NAMALWA (cell line): ENCODE measurements at regions not wholly inside any gene's neighbourhood (a gene's known extent, or its start where the extent isn't known, plus 50 kb on each side); places are given as distances from the start of the nearest gene placed in this dataset.
"Not testable (repeated sequence)": the region's sequence is repeated elsewhere in the genome, so short reads cannot be mapped to it uniquely, and the experiment has no call there.

Experiments used
- DNase-seq: peaks from one replicate; pipeline ENCODE4 v3.0.0-alpha.2; 2015; ENCODE audit warnings: low spot score

DNA sequence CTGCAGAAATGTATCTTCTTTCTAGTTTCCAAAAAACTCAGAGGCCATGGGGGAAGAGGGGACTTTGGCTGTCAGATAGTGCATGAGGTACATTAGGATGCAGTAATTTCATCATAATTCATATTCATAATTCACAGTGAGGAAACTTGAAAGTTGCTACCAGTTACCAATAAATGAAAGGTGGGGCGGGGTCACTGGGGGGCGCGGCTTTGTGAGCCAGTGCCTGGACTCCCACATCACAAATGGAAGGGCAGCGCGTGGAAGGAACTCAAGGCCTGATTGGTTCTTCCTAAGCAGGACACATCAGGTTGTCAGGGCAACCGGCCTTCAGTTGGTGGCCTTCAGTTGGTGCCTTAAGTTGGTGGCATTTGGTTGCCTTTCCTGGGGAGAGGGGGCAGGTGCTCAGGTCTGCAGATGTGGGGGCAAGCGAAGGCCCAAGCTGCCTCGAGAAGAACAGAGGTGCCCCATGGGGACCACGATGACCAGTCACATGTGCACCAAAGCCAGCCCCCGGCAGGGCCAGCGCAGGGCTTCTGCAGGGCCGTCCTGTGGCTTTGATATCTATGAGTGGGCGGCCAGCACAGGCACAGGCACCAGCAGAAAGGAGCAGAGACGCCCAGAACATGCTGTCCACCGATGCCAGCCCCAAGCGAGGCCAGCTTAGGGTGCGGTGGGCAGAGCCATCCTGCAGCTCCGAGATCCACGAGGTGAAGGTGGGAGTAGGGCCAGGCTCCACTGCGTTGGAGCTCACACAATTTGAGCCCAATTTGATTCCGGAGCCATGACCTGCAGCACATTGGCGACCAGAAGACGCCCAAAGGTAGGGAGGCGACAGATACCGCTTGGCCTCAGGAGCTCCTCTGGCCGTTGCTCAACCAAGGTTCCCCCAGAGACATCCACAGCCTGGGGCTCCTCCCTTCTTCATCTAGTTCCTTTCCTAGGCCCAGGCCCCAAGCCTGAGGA, 3248.2 kb upstream of the OR11H1 start:
- DNase-seq, result not testable (repeated sequence)

DNA sequence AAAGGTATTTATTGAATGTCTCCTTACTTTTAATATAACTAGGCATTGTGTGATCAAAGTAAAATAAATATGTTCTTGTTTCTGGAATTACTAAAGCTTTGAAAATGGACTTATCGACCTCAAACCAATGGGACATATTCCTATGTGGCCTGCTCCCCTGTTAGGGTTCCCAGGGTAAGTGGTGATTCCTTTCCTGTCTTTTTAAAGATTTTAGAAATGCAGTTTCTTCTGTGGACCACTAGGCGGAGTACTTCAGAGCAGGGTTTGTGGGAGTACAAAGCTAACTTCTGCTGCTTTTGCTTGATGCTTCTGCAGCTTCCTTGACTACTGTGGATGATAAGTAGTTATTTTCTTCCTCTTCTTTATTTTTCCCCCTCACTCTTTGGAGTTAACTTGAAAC, 3243.3 kb upstream of the OR11H1 start:
- DNase-seq, result peak; percentile 22

DNA sequence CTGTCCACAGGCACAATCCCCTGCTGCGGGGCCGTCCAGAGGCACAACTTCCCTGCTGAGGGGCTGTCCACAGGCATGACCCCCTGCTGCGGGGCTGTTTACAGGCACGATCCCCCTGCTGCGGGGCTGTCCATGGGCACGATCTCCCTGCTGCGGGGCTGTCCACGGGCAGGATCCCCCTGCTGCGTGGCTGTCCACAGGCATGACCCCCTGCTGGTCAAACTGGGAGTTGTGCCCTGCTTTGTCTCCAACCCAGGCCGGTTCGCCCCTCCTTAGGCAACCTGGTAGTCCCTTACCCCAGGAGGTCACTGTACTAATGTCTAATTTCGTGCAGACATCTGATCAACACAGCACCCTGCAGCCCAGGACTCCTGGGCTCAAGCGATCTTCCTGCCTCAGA, 3230.6 kb upstream of the OR11H1 start:
- DNase-seq, result not testable (repeated sequence)
